HCT116 (cell line): ENCODE measurements at regions not wholly inside any gene's neighbourhood (a gene's known extent, or its start where the extent isn't known, plus 50 kb on each side); places are given as distances from the start of the nearest gene placed in this dataset.

ENCODE experiments used
- CEBPB ChIP-seq: IDR thresholded peaks from 2 replicates; pipeline ENCODE4 v1.6.1; 2012; ENCODE audit warnings: low read depth
- EZH2 ChIP-seq: fragments of 200-600 bp; sonication (generic); IDR thresholded peaks from 2 replicates; pipeline ENCODE4 v1.6.1; 2017; ENCODE audit warnings: antibody characterized with exemption, mixed run types
- EZH2phosphoT487 ChIP-seq: fragments of 200-600 bp; IDR thresholded peaks from 2 replicates; pipeline ENCODE4 v1.6.1; 2018; ENCODE audit warnings: antibody characterized with exemption, borderline replicate concordance
- POLR2A ChIP-seq: IDR thresholded peaks from 2 replicates; pipeline ENCODE4 v1.7.0; 2011; ENCODE audit warnings: borderline replicate concordance; ENCODE audit not compliant: insufficient read depth, insufficient read length; ENCODE audit errors: extremely low read depth
- TF ChIP-seq, protein P1 (sequence below): IDR thresholded peaks from 2 replicates; pipeline ENCODE4 v1.6.1; 2012; ENCODE audit warnings: low read depth

DNA sequence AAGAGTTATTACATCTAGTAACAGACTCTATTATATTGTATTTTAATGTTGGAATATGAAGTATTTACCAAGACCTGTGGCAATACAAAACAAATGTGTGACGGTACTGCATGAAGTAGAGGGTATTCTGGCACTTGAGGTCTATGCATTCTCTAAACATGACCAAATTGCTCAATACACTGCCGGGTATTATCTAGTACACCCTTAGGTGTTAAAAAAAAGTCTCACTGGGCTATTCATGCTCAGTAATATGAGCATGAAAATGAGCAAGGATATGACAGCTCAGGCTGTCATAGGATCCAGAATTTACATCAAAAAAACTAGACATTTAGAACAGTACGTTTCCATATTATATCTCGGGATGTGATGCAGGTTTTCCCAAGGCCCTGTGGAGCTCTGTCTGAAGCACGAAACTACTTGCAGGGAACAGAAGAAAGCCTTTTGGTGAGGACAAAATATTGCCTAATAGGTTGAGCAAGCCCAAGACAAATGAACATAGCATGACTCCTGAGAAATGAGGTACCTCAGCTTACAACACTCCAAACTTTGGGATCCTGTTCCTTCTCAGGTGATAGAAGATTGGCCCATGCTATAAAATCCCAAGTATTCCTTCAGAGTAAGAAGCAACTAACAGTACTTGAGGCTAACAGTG, 74.1 kb upstream of the MAOA start:
- TF ChIP-seq EZH2 (no peak), EZH2phosphoT487 (no peak), POLR2A (no peak), CEBPB (no peak)
- TF ChIP-seq, protein P1, sequence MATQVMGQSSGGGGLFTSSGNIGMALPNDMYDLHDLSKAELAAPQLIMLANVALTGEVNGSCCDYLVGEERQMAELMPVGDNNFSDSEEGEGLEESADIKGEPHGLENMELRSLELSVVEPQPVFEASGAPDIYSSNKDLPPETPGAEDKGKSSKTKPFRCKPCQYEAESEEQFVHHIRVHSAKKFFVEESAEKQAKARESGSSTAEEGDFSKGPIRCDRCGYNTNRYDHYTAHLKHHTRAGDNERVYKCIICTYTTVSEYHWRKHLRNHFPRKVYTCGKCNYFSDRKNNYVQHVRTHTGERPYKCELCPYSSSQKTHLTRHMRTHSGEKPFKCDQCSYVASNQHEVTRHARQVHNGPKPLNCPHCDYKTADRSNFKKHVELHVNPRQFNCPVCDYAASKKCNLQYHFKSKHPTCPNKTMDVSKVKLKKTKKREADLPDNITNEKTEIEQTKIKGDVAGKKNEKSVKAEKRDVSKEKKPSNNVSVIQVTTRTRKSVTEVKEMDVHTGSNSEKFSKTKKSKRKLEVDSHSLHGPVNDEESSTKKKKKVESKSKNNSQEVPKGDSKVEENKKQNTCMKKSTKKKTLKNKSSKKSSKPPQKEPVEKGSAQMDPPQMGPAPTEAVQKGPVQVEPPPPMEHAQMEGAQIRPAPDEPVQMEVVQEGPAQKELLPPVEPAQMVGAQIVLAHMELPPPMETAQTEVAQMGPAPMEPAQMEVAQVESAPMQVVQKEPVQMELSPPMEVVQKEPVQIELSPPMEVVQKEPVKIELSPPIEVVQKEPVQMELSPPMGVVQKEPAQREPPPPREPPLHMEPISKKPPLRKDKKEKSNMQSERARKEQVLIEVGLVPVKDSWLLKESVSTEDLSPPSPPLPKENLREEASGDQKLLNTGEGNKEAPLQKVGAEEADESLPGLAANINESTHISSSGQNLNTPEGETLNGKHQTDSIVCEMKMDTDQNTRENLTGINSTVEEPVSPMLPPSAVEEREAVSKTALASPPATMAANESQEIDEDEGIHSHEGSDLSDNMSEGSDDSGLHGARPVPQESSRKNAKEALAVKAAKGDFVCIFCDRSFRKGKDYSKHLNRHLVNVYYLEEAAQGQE = no peak
